Neuronal stem cell (in vitro differentiated cells): ENCODE measurements at regions not wholly inside any gene's neighbourhood (a gene's known extent, or its start where the extent isn't known, plus 50 kb on each side); places are given as distances from the start of the nearest gene placed in this dataset.
"Not testable (repeated sequence)": the region's sequence is repeated elsewhere in the genome, so short reads cannot be mapped to it uniquely, and the experiment has no call there.

Experiments
- DNase-seq: peaks from one replicate; pipeline ENCODE4 v3.0.0-alpha.2; 2013; ENCODE audit warnings: low spot score
- H2AFZ ChIP-seq: one replicate; pipeline ENCODE4 v1.6.1; 2013; ENCODE audit warnings: mild to moderate bottlenecking, low read length, inconsistent platforms
- H2AK5ac ChIP-seq: 2 replicates; pipeline ENCODE4 v1.6.1; 2013; ENCODE audit warnings: low read depth, mild to moderate bottlenecking, inconsistent platforms, low read length, moderate library complexity, mixed read lengths
- H2BK120ac ChIP-seq: 2 replicates; pipeline ENCODE4 v1.6.1; 2013; ENCODE audit warnings: low read depth, mild to moderate bottlenecking, inconsistent platforms, low read length, moderate library complexity, mixed read lengths
- H2BK12ac ChIP-seq: one replicate; pipeline ENCODE4 v1.6.1; 2013; ENCODE audit warnings: low read length, inconsistent platforms
- H2BK15ac ChIP-seq: 2 replicates; pipeline ENCODE4 v1.6.1; 2013; ENCODE audit warnings: mild to moderate bottlenecking, low read length, inconsistent platforms, mixed read lengths
- H2BK5ac ChIP-seq: one replicate; pipeline ENCODE4 v1.6.1; 2013; ENCODE audit warnings: inconsistent platforms, mild to moderate bottlenecking, low read length, moderate library complexity
- H3K14ac ChIP-seq: one replicate; pipeline ENCODE4 v1.6.1; 2013; ENCODE audit warnings: low read length, inconsistent platforms
- H3K18ac ChIP-seq: 2 replicates; pipeline ENCODE4 v1.6.1; 2013; ENCODE audit warnings: low read length, inconsistent platforms
- H3K23ac ChIP-seq: 2 replicates; pipeline ENCODE4 v1.6.1; 2013; ENCODE audit warnings: low read depth, mild to moderate bottlenecking, mixed read lengths, low read length, inconsistent platforms; ENCODE audit not compliant: poor library complexity
- H3K27ac ChIP-seq: replicated peaks from 3 replicates; pipeline ENCODE4 v1.5.1; 2013; ENCODE audit warnings: low read length, inconsistent platforms
- H3K27me3 ChIP-seq, 3 experiments: 2 replicates each; pipeline ENCODE4 v1.6.1; 2013; ENCODE audit warnings: low read length in 3 of 3, mild to moderate bottlenecking in 2 of 3, inconsistent platforms in 1 of 3, low read depth in 1 of 3, mixed read lengths in 1 of 3, moderate library complexity in 1 of 3; ENCODE audit not compliant: control insufficient read depth in 3 of 3, insufficient read depth in 3 of 3
- H3K36me3 ChIP-seq, 2 donors: replicated peaks in 1 of 2; 2 replicates each; pipeline ENCODE4 v1.6.1; 2013; ENCODE audit warnings: low read length in 2 of 2; ENCODE audit not compliant: control insufficient read depth in 2 of 2, insufficient read depth in 2 of 2
- H3K4ac ChIP-seq: 2 replicates; pipeline ENCODE4 v1.6.1; 2013; ENCODE audit warnings: inconsistent platforms, mild to moderate bottlenecking, low read length, moderate library complexity
- H3K4me1 ChIP-seq, 2 donors: 1 replicate in 1 of 2; 2 replicates in 1 of 2; pipeline ENCODE4 v1.6.1; 2013; ENCODE audit warnings: low read length in 2 of 2, low read depth in 1 of 2; ENCODE audit not compliant: control insufficient read depth in 2 of 2, insufficient read depth in 1 of 2
- H3K4me2 ChIP-seq: one replicate; pipeline ENCODE4 v1.6.1; 2013; ENCODE audit warnings: mild to moderate bottlenecking, low read length, inconsistent platforms; ENCODE audit not compliant: insufficient read depth, poor library complexity, severe bottlenecking
- H3K4me3 ChIP-seq, 2 donors: 2 replicates each; pipeline ENCODE4 v1.5.1; 2013; ENCODE audit warnings: low read length in 2 of 2, mild to moderate bottlenecking in 2 of 2, inconsistent platforms in 1 of 2, moderate library complexity in 1 of 2
- H3K79me1 ChIP-seq: one replicate; pipeline ENCODE4 v1.6.1; 2013; ENCODE audit warnings: low read depth, mild to moderate bottlenecking, inconsistent platforms, low read length, moderate library complexity
- H3K9ac ChIP-seq: one replicate; pipeline ENCODE4 v1.6.1; 2013; ENCODE audit warnings: mild to moderate bottlenecking, low read depth, low read length, inconsistent platforms; ENCODE audit not compliant: poor library complexity
- H3K9me3 ChIP-seq, 2 donors: replicated peaks in 1 of 2; 2 replicates each; pipeline versions ENCODE3 to v1.6.1; 2013; ENCODE audit warnings: low read length in 2 of 2, mild to moderate bottlenecking in 2 of 2, inconsistent platforms in 1 of 2, low read depth in 1 of 2, mixed read lengths in 1 of 2, moderate library complexity in 1 of 2; ENCODE audit not compliant: control insufficient read depth in 2 of 2, insufficient read depth in 1 of 2
- H4K8ac ChIP-seq: one replicate; pipeline ENCODE4 v1.6.1; 2013; ENCODE audit warnings: low read depth, mild to moderate bottlenecking, inconsistent platforms, low read length, moderate library complexity
- H4K91ac ChIP-seq: one replicate; pipeline ENCODE4 v1.6.1; 2013; ENCODE audit warnings: low read length, low read depth, mild to moderate bottlenecking, inconsistent platforms; ENCODE audit not compliant: poor library complexity
- WGBS, 2 donors: extraction: QIAGEN DNeasy Blood & Tissue Kit; methylation state at CpG; one replicate each; pipeline ENCODE4 v1.1.7; 2013; ENCODE audit warnings: missing lambda C conversion rate in 2 of 2, mixed read lengths in 1 of 2; ENCODE audit not compliant: insufficient read length in 2 of 2, insufficient replicate concordance in 1 of 2; ENCODE audit errors: extremely low coverage in 2 of 2; 5-methylcytosine and 5-hydroxymethylcytosine counted together

GRCh38 chr14:106511800-106512198 lies 985.4 kb downstream of the TMEM121 start:
- Histone ChIP-seq H3K18ac (no peak overlapping the region), H3K4ac (no peak overlapping the region), H3K36me3 (no peaks in the 10 kb centered on the region), H3K23ac (no peak overlapping the region), H3K4me3 (no peak overlapping the region), H3K14ac (no peak overlapping the region), H4K8ac (no peak overlapping the region), H2BK12ac (no peak overlapping the region), H4K91ac (no peak overlapping the region), H2AFZ (no peak overlapping the region), H2BK5ac (no peak overlapping the region), H3K9ac (no peak overlapping the region), H3K27ac (no peak overlapping the region), H3K27me3 (no peaks in the 10 kb centered on the region), H3K79me1 (peaks cover 2% of the 10 kb centered on the region), H3K9me3 (peaks cover 0 to 41% of the 10 kb centered on the region in 2 donors), H2BK120ac (no peak overlapping the region), H3K4me1 (no peaks in the 10 kb centered on the region), H2AK5ac (no peak overlapping the region), H2BK15ac (no peak overlapping the region), H3K4me2 (no peak overlapping the region)
- WGBS, 2 donors, result no CpG with 5 or more reads among the region's 9 CpGs
- DNase-seq, result no peak

GRCh38 chr14:106513302-106513701 lies 986.9 kb downstream of the TMEM121 start:
- Histone ChIP-seq H3K18ac (no peak overlapping the region), H3K9me3 (peaks cover 0 to 36% of the 10 kb centered on the region in 2 donors), H3K4me1 (no peaks in the 10 kb centered on the region), H4K8ac (no peak overlapping the region), H2BK120ac (no peak overlapping the region), H2BK12ac (no peak overlapping the region), H3K4me3 (no peak overlapping the region), H3K14ac (no peak overlapping the region), H3K23ac (no peak overlapping the region), H3K4ac (no peak overlapping the region), H2BK5ac (no peak overlapping the region), H3K27me3 (no peaks in the 10 kb centered on the region), H3K4me2 (no peak overlapping the region), H2BK15ac (no peak overlapping the region), H3K36me3 (no peaks in the 10 kb centered on the region), H3K9ac (no peak overlapping the region), H2AFZ (no peak overlapping the region), H4K91ac (no peak overlapping the region), H3K79me1 (peaks cover 2% of the 10 kb centered on the region), H2AK5ac (no peak overlapping the region), H3K27ac (no peak overlapping the region)
- no CpG with 5 or more reads among the region's 3 CpGs for WGBS, 2 donors
- no peak for DNase-seq

GRCh38 chr14:106518054-106518943 lies 991.9 kb downstream of the TMEM121 start:
- H3K27ac ChIP-seq, result no peak overlapping the region
- no CpG with 5 or more reads among the region's 11 CpGs for WGBS, 2 donors
- H3K4me2 ChIP-seq, result no peak overlapping the region
- H4K8ac ChIP-seq, result no peak overlapping the region
- no peak overlapping the region for H3K14ac ChIP-seq
- H4K91ac ChIP-seq, result no peak overlapping the region
- no peak overlapping the region for H2AFZ ChIP-seq
- H3K23ac ChIP-seq, result no peak overlapping the region
- no peak overlapping the region for H2AK5ac ChIP-seq
- H2BK5ac ChIP-seq, result no peak overlapping the region
- peaks cover 0 to 17% of the 10 kb centered on the region in 2 donors for H3K9me3 ChIP-seq
- no peak overlapping the region for H2BK15ac ChIP-seq
- H3K4me1 ChIP-seq, result no peaks in the 10 kb centered on the region
- H2BK12ac ChIP-seq, result no peak overlapping the region
- H3K36me3 ChIP-seq, result no peaks in the 10 kb centered on the region
- H2BK120ac ChIP-seq, result no peak overlapping the region
- H3K9ac ChIP-seq, result no peak overlapping the region
- no peak overlapping the region for H3K4ac ChIP-seq
- no peaks in the 10 kb centered on the region for H3K79me1 ChIP-seq
- H3K4me3 ChIP-seq, result no peak overlapping the region
- H3K18ac ChIP-seq, result no peak overlapping the region
- H3K27me3 ChIP-seq, result no peaks in the 10 kb centered on the region
- DNase-seq, result no peak

- not testable (repeated sequence) for H3K9ac ChIP-seq, H3K23ac ChIP-seq, H2BK5ac ChIP-seq, H4K91ac ChIP-seq, H2BK15ac ChIP-seq, H2BK12ac ChIP-seq, H3K18ac ChIP-seq, H3K4me2 ChIP-seq, H3K36me3 ChIP-seq, H3K4me1 ChIP-seq, H3K14ac ChIP-seq, H3K4me3 ChIP-seq, H2BK120ac ChIP-seq, H3K27ac ChIP-seq, H3K27me3 ChIP-seq, H2AFZ ChIP-seq, DNase-seq, H2AK5ac ChIP-seq, H3K79me1 ChIP-seq, H3K4ac ChIP-seq, H4K8ac ChIP-seq
- WGBS, 2 donors, result no CpG with 5 or more reads among the region's 1 CpG
- peaks cover 0 to 13% of the 10 kb centered on the region in 2 donors for H3K9me3 ChIP-seq
Observed at GRCh38 chr14:106522118-106522517, 995.7 kb downstream of the TMEM121 start.
